H1 (cell line): ENCODE measurements at regions not wholly inside any gene's neighbourhood (a gene's known extent, or its start where the extent isn't known, plus 50 kb on each side); places are given as distances from the start of the nearest gene placed in this dataset.

Source experiments
- KDM1A ChIP-seq: fragments of 200-600, 300-600 bp; sonication (generic); IDR thresholded peaks from 2 replicates; pipeline ENCODE4 v1.7.1; 2016; ENCODE audit warnings: mild to moderate bottlenecking, low read length, borderline replicate concordance
- SAP30 ChIP-seq: fragments of 300-600 bp; sonication (generic); IDR thresholded peaks from 2 replicates; pipeline ENCODE4 v1.7.1; 2012; ENCODE audit warnings: low read length, moderate library complexity, mild to moderate bottlenecking, inconsistent platforms; ENCODE audit not compliant: insufficient read depth, insufficient replicate concordance
- TF ChIP-seq, protein P1 (sequence below): fragments of 300-600 bp; sonication (generic); IDR thresholded peaks from 2 replicates; pipeline ENCODE4 v1.7.1; 2012; ENCODE audit warnings: low read length, moderate library complexity, mild to moderate bottlenecking, inconsistent platforms; ENCODE audit not compliant: insufficient replicate concordance

DNA sequence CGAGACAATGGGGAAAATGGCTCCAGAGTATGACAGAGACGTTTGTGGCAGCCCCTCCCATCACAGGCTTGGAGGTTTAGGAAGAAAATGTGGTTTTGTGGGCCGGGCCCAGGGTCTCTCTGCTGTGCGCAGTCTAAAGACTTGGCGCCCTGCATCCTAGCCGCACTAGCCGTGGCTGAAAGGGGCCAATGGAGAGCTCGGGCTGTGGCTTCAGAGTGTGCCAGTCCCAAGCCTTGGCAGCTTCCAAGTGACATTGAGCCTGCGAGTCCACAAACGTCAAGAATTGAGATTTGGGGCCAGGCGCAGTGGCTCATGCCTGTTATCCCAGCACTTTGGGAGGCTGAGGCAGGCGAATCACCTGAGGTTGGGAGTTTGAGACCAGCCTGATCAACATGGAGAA lies 513.1 kb downstream of the PCDH17 start (continued):
- TF ChIP-seq KDM1A: no peak
- TF ChIP-seq, protein P1, sequence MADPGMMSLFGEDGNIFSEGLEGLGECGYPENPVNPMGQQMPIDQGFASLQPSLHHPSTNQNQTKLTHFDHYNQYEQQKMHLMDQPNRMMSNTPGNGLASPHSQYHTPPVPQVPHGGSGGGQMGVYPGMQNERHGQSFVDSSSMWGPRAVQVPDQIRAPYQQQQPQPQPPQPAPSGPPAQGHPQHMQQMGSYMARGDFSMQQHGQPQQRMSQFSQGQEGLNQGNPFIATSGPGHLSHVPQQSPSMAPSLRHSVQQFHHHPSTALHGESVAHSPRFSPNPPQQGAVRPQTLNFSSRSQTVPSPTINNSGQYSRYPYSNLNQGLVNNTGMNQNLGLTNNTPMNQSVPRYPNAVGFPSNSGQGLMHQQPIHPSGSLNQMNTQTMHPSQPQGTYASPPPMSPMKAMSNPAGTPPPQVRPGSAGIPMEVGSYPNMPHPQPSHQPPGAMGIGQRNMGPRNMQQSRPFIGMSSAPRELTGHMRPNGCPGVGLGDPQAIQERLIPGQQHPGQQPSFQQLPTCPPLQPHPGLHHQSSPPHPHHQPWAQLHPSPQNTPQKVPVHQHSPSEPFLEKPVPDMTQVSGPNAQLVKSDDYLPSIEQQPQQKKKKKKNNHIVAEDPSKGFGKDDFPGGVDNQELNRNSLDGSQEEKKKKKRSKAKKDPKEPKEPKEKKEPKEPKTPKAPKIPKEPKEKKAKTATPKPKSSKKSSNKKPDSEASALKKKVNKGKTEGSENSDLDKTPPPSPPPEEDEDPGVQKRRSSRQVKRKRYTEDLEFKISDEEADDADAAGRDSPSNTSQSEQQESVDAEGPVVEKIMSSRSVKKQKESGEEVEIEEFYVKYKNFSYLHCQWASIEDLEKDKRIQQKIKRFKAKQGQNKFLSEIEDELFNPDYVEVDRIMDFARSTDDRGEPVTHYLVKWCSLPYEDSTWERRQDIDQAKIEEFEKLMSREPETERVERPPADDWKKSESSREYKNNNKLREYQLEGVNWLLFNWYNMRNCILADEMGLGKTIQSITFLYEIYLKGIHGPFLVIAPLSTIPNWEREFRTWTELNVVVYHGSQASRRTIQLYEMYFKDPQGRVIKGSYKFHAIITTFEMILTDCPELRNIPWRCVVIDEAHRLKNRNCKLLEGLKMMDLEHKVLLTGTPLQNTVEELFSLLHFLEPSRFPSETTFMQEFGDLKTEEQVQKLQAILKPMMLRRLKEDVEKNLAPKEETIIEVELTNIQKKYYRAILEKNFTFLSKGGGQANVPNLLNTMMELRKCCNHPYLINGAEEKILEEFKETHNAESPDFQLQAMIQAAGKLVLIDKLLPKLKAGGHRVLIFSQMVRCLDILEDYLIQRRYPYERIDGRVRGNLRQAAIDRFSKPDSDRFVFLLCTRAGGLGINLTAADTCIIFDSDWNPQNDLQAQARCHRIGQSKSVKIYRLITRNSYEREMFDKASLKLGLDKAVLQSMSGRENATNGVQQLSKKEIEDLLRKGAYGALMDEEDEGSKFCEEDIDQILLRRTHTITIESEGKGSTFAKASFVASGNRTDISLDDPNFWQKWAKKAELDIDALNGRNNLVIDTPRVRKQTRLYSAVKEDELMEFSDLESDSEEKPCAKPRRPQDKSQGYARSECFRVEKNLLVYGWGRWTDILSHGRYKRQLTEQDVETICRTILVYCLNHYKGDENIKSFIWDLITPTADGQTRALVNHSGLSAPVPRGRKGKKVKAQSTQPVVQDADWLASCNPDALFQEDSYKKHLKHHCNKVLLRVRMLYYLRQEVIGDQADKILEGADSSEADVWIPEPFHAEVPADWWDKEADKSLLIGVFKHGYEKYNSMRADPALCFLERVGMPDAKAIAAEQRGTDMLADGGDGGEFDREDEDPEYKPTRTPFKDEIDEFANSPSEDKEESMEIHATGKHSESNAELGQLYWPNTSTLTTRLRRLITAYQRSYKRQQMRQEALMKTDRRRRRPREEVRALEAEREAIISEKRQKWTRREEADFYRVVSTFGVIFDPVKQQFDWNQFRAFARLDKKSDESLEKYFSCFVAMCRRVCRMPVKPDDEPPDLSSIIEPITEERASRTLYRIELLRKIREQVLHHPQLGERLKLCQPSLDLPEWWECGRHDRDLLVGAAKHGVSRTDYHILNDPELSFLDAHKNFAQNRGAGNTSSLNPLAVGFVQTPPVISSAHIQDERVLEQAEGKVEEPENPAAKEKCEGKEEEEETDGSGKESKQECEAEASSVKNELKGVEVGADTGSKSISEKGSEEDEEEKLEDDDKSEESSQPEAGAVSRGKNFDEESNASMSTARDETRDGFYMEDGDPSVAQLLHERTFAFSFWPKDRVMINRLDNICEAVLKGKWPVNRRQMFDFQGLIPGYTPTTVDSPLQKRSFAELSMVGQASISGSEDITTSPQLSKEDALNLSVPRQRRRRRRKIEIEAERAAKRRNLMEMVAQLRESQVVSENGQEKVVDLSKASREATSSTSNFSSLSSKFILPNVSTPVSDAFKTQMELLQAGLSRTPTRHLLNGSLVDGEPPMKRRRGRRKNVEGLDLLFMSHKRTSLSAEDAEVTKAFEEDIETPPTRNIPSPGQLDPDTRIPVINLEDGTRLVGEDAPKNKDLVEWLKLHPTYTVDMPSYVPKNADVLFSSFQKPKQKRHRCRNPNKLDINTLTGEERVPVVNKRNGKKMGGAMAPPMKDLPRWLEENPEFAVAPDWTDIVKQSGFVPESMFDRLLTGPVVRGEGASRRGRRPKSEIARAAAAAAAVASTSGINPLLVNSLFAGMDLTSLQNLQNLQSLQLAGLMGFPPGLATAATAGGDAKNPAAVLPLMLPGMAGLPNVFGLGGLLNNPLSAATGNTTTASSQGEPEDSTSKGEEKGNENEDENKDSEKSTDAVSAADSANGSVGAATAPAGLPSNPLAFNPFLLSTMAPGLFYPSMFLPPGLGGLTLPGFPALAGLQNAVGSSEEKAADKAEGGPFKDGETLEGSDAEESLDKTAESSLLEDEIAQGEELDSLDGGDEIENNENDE: no peak
- TF ChIP-seq SAP30: no peak
